Suppressor macrophage (primary cell): ENCODE measurements at regions not wholly inside any gene's neighbourhood (a gene's known extent, or its start where the extent isn't known, plus 50 kb on each side); places are given as distances from the start of the nearest gene placed in this dataset.
A peak's percentile ranks its signal among the peaks of the same experiment; 100 is the strongest.
"Not testable (repeated sequence)": the region's sequence is repeated elsewhere in the genome, so short reads cannot be mapped to it uniquely, and the experiment has no call there.

Experiments
- DNase-seq, 4 experiments: peaks; one replicate each; pipeline ENCODE4 v3.0.0-alpha.2; 2020 to 2022

- no peak for DNase-seq
Observed at GRCh38 chr20:48026981-48027592, 241.8 kb upstream of the SULF2 start.

- DNase-seq, result no peak
Observed at GRCh38 chr20:48025661-48026060, 240.4 kb upstream of the SULF2 start.

- DNase-seq, result no peak
Observed at GRCh38 chr20:48025051-48025515, 239.8 kb upstream of the SULF2 start.

- no peak for DNase-seq
Observed at GRCh38 chr20:48024539-48024938, 239.3 kb upstream of the SULF2 start.

GRCh38 chr20:48020696-48021095 is 235.4 kb upstream of the SULF2 start:
- DNase-seq, result not testable (repeated sequence)

- DNase-seq, result no peak
Observed at GRCh38 chr20:48019940-48020339, 234.7 kb upstream of the SULF2 start.

GRCh38 chr20:48019496-48019895 is 234.2 kb upstream of the SULF2 start:
- no peak for DNase-seq

- not testable (repeated sequence) for DNase-seq
Observed at GRCh38 chr20:48018851-48019250, 233.6 kb upstream of the SULF2 start.

GRCh38 chr20:48017992-48018391 is 232.7 kb upstream of the SULF2 start:
- DNase-seq, result no peak

- DNase-seq, result no peak
Observed at GRCh38 chr20:48017509-48017908, 232.2 kb upstream of the SULF2 start.

- DNase-seq, result no peak
Observed at GRCh38 chr20:48015943-48016723, 230.9 kb upstream of the SULF2 start.

GRCh38 chr20:48015141-48015910 is 230.0 kb upstream of the SULF2 start:
- DNase-seq, result no peak

GRCh38 chr20:48012401-48012974 is 227.2 kb upstream of the SULF2 start:
- DNase-seq, result no peak

GRCh38 chr20:48011025-48011424 is 225.7 kb upstream of the SULF2 start:
- DNase-seq, result no peak

GRCh38 chr20:48010623-48011022 is 225.3 kb upstream of the SULF2 start:
- DNase-seq, result no peak

GRCh38 chr20:48008850-48009515 is 223.7 kb upstream of the SULF2 start:
- DNase-seq, result no peak

- peak; percentile 6 to 54 (median 38) for DNase-seq
Observed at GRCh38 chr20:48007351-48007750, 222.1 kb upstream of the SULF2 start.

GRCh38 chr20:48006036-48006833 is 221.0 kb upstream of the SULF2 start:
- no peak for DNase-seq

- no peak for DNase-seq
Observed at GRCh38 chr20:48003021-48003420, 217.7 kb upstream of the SULF2 start.

- DNase-seq, result peak; percentile 11 to 64 (median 46)
Observed at GRCh38 chr20:48002517-48002970, 217.3 kb upstream of the SULF2 start.

- DNase-seq, result peak in 3 of 4 experiments; percentile 32 to 43 (median 42)
Observed at GRCh38 chr20:47999166-47999565, 213.9 kb upstream of the SULF2 start.
